DMS 273 (cell line): ENCODE measurements at regions not wholly inside any gene's neighbourhood (a gene's known extent, or its start where the extent isn't known, plus 50 kb on each side); places are given as distances from the start of the nearest gene placed in this dataset.

ENCODE experiments used
- DNase-seq: peaks from one replicate; lab custom pipeline; 2025; ENCODE audit not compliant: unreplicated experiment; lab: John Stamatoyannopoulos, UW

- no peak for DNase-seq
Observed at GRCh38 chr14:98951031-98951430, 321.0 kb downstream of the BCL11B start.

GRCh38 chr14:98951521-98952152 lies 320.4 kb downstream of the BCL11B start:
- no peak for DNase-seq

DNA sequence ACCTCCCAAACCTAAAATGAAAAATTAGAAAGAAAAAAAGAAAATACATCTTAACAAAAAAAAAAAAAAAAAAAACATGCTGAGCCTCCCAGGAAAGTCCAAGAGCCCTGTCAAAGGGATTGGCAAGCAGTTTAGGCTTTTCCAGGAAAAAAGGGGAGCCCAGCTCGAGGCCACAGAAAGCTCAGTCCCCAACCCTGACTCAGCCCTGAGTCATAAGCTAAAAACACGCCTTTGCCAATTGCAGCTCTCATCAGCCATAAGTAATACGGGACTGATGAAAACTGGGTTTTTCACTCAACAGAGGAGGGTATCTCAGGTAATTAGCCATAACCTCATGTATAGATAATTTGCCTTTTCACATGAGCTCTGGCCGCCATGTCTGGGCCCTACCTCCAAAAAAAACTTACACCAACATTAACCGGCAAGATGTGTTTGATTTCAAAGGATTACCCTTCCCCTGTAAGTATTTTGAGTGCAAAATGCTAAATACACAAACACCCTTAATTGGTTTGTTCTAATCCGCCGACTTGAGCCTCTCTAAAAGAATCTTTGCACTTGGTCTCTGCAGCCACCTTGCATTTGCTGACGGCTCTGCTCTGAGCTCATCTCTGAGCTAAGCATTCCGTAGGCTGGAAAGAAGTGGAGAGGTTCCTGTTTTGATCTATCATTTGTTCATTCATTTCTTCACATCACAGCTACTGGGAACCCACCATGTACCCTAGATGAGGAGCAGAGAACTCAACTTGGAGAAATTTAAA lies 319.2 kb downstream of the BCL11B start:
- no peak for DNase-seq

DNA sequence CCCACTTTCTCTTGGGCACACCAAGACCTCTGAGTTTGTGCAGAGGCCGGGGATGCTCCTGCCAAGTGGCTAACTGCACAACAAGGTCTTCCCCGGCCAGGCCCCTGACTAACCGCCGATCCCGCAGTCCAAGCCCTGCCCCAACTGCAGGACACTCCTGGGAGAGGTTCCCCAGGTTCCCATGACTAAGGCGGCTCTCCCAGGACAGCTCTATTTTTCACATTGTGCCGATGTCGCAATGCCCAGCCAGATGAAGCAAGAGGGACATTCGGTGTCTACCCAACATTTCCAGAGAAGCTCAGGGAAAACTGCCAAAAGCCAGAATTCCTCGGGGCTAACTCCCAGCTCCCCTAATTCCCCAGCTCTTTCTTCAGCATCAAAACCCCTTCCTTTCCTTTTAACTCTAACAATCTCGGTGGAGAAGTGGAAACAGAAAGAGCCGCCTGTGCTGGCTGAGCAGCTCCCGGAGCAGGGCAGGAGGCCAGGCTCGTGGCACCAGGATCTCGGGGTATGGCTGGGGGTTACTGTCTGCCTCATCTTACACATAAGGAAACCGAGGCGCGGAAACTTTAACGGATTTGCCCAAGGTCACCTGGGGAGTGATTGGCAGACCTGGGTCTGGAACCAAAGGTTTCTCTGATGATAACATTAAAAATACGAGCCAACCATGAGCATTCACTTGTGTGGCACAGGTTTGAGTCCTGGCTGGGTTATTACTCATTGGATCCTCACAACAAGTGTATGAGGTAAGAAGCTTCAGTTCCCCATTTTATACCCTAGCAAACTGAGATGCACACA lies 318.2 kb downstream of the BCL11B start:
- DNase-seq: no peak

- DNase-seq: no peak
Observed at GRCh38 chr14:98954349-98955000, 317.5 kb downstream of the BCL11B start.

DNA sequence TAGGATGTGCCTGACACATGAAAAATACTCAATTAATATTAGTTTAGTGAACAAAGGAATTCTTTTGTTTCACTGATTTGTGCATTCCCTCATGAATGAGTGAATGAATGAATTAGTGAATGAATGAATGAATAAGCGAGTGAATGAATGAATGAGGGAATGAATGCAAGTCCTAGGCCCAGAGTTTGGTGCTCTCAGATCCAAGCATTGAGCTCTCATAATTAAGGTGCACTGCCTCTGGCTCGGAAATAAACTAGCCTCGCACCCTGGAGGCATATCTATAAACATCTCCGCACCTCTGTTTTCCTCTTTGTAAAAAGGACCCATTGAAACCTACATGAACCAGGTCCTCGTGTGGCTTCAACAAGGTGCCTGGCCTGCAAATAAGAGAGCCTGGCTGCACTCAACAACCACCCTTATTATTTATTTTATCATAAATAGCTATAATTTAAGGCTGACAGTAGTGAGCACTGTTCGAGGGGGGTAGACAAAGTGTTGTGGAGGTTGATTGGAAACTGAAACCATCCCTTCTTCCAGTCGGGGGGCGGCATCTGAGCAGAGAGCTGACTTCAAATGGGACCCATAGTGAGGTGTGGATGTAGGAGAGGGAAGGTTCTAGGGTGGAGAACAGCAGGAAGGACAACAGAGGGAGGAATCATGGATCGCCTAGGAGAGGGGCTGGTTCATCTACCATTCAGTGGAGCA lies 316.8 kb downstream of the BCL11B start:
- no peak for DNase-seq

GRCh38 chr14:98955741-98956070 lies 316.3 kb downstream of the BCL11B start:
- no peak for DNase-seq

DNA sequence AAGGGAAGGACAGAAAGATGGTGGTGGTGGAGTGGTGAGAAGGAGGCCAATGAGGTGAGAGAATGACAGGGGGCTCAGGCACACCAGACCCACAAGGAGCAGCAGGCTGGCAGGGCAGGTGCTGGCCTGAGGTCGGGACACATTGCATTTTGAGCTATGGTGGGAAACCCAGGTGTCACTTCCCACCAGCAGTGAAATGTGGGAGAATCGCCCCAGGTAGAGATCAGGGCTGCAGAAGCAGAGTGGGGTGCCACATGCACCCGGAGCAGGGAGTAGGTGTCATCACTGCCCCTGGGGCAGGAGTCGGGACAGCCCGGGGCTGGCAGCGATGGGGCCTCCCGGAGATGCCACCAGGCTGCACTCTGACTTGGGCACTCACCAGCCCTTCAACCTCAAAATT lies 315.8 kb downstream of the BCL11B start:
- no peak for DNase-seq

GRCh38 chr14:98956661-98957060 lies 315.3 kb downstream of the BCL11B start:
- DNase-seq: no peak

- DNase-seq: no peak
Observed at GRCh38 chr14:98957211-98958047, 314.6 kb downstream of the BCL11B start.

DNA sequence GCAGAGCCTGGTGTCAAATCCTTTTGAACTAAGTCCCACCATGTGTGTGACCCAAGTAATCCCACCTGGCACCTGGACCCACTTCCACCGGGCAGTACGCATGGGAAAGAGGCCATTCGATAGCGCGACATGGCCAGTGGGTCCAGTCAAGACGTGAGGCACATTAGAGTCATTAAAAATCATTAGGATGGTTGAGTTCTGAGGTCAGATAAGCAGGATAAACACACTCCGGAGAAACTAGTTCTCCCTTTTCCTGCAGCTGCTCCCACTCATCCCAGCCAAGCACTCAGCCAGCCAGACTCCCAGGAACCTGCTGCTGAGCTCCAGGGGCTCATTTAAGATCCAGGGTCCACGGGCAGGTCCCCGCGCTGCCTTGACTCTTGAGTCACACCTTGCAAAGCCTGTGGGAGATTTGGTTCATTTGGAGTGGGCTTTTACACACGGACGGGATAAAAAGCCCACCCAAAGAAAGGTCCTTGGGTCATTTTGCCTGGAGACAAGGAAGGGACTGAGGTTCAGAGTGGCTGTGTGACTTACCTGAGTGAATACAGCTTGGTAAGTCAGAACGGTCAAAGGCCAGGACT lies 313.9 kb downstream of the BCL11B start:
- no peak for DNase-seq

GRCh38 chr14:98958632-98959031 lies 313.4 kb downstream of the BCL11B start:
- DNase-seq: no peak

DNA sequence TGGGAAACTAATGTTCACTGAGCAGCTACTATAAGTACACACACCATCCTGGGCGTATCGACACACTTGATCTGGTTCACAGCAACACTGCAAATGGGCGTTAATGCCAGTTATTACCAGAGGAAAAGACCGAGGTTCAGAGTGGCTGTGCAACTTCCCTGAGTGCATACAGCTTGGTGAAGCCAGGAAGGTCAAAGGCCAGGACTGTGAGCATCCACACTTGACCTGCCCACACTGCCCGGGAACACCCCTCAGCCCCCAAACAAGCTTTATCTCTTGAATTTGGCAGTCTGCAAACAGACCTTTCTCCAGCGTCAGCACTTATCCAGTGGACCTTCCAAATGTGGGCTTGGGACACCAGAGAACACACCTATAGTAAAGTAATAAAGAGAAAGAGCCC lies 312.6 kb downstream of the BCL11B start:
- DNase-seq: no peak

DNA sequence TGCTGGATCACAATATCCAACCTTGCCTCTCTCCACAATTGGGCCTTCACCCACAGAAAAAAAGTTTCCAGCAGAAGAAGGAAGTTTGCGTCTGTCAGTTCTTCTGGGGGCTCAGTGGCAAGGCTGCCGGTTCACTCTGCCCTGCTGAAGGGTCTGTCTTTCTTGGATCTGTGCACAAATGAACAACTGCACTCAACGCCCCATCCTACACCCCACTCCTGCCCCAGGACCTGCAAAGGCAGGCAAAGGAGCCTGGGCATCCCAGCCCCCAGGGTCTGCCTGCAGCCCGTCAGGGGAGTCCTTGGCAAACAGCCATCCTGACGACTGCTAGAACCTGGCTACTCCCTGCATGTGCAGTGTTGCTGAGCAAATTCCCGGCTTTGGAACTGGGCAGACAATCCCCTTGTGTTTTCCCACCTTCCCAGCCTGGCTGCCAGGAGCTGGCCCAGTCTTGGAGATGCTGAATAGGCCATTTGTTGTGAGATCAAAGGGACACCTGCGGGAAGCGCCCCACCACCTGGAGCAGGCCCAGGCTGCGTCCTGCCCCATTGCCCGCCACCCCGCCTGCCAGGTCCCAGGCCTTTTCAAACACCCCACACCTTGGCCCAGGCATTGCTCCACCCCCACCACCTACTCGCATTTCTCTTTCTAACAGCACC lies 311.9 kb downstream of the BCL11B start:
- no peak for DNase-seq

DNA sequence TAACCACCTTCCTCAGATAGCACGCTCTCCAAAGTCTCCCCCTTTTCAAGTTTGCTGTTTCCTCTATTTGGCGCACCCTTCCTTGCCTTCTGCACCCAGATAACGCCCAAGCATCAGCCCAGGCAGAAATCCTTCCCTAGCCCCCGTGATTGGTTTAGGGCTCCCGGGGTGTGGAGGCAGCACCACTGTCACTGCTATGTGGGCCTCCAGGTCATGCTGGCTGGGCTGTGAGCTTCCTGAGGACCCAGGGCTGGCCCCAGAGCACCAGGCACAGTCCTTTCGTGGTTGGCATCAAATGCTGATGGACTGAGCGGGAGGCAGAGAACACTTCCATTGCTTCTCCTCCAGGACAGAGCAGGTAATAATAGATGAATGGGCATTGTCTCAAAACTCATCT lies 311.4 kb downstream of the BCL11B start:
- no peak for DNase-seq

DNA sequence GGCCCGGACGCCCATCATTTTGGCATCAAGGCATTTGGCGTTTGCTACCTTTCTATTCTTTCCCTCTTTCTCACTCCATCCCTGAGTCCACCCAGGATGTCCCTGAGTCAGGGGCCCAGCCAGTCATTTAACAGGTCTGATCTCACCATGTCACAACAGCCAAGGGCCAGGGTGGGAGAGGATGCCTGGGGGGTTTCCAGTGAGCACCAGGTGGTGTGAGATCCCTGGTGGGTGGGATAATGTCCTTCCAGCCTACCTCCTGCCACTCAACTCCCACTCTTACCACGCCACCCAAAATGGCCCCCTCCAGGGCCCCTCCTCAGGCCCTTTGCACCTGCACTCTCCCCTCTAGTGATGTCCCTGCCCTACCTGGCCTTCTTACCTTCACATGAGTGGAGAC lies 310.8 kb downstream of the BCL11B start:
- DNase-seq: no peak

GRCh38 chr14:98962118-98962517 lies 309.9 kb downstream of the BCL11B start:
- no peak for DNase-seq

GRCh38 chr14:98963610-98964009 lies 308.4 kb downstream of the BCL11B start:
- no peak for DNase-seq

DNA sequence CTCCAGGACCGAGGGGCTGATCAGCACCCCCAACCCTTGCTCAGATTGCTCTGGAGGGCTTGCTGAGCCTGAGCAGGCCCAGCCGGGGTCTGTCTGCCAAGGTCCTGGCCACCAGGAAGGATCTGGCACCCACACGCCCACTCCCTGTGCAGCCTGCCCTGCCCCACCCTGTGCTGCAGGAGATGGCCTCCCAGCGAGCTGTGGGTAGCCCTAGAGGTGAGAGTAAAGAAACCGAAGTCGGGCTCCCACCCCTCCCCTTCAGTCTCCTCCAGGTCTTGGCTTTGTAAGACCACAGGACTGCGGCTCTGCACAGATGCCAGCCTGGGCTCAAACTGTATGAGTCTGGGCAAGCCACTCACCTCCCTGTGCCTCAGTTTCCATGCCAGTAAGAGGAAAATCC lies 307.8 kb downstream of the BCL11B start:
- DNase-seq: no peak
